Caco-2 (cell line): ENCODE measurements at regions not wholly inside any gene's neighbourhood (a gene's known extent, or its start where the extent isn't known, plus 50 kb on each side); places are given as distances from the start of the nearest gene placed in this dataset.

ENCODE experiments used
- BruUV-seq: library from RNA; stranded (reverse); fragments of 400-500 nt; replicated peaks from 2 replicates; lab custom pipeline; 2021; lab: Mats Ljungman, UMichigan
- CTCF ChIA-PET: fragments of 300-600 bp; sonication (Branson Sonifier 250); formaldehyde crosslinking; loops from one replicate; lab custom pipeline; 2022; ENCODE audit warnings: antibody characterized with exemption; lab: Charles Lee
- POLR2A ChIA-PET: fragments of 300-600 bp; sonication (Branson Sonifier 250); formaldehyde crosslinking; loops from one replicate; lab custom pipeline; 2022; ENCODE audit warnings: antibody characterized with exemption; lab: Charles Lee
- DNase-seq, 2 experiments: peaks; one replicate each; pipeline versions ENCODE4 v3.0.0 to v3.0.0-alpha.2; 2020 to 2022
- H3K27me3 ChIP-seq: replicated peaks from 2 replicates; pipeline ENCODE4 v1.6.0; 2011; ENCODE audit warnings: low read length; ENCODE audit not compliant: control insufficient read depth, insufficient read depth
- H3K36me3 ChIP-seq: 2 replicates; pipeline ENCODE4 v1.5.1; 2011; ENCODE audit warnings: low read length; ENCODE audit not compliant: control insufficient read depth, insufficient read depth
- H3K4me1 ChIP-seq: fragments of 250-450 bp; sonication (Bioruptor Pico); 2 replicates; pipeline ENCODE4 v1.5.1; 2020; ENCODE audit warnings: mild to moderate bottlenecking
- H3K4me3 ChIP-seq: 2 replicates; pipeline ENCODE4 v1.5.1; 2011; ENCODE audit warnings: low read depth, mild to moderate bottlenecking, control low read depth, low read length
- H3K9me3 ChIP-seq: fragments of 250-450 bp; sonication (Bioruptor Pico); 2 replicates; pipeline ENCODE4 v1.5.1; 2020; ENCODE audit warnings: mild to moderate bottlenecking, moderate library complexity
- H3K27ac Mint-ChIP-seq: one replicate; pipeline ENCODE4 v1.8.0; 2022; ENCODE audit warnings: mixed read lengths; ENCODE audit not compliant: unreplicated experiment
- H3K27me3 Mint-ChIP-seq: one replicate; pipeline ENCODE4 v1.8.0; 2022; ENCODE audit warnings: mixed read lengths; ENCODE audit not compliant: insufficient read depth, unreplicated experiment
- H3K36me3 Mint-ChIP-seq: one replicate; pipeline ENCODE4 v1.8.0; 2022; ENCODE audit warnings: mild to moderate bottlenecking, mixed read lengths; ENCODE audit not compliant: insufficient read depth, unreplicated experiment
- H3K4me1 Mint-ChIP-seq: one replicate; pipeline ENCODE4 v1.8.0; 2022; ENCODE audit warnings: low read depth, mixed read lengths; ENCODE audit not compliant: unreplicated experiment
- H3K4me3 Mint-ChIP-seq: one replicate; pipeline ENCODE4 v1.8.0; 2022; ENCODE audit warnings: mild to moderate bottlenecking, moderate library complexity, mixed read lengths; ENCODE audit not compliant: unreplicated experiment
- H3K9me3 Mint-ChIP-seq: one replicate; pipeline ENCODE4 v1.8.0; 2022; ENCODE audit warnings: mixed read lengths; ENCODE audit not compliant: unreplicated experiment
- intact Hi-C: fragments of 100-400 bp; cut with micrococcal nuclease; formaldehyde crosslinking; loops from one replicate; pipeline ENCODE4 v1.10.0; 2022; ENCODE audit not compliant: unreplicated experiment
- TF ChIP-seq, protein P1 (sequence below), 2 experiments: fragments of 200-600 bp in 1 of 2; IDR thresholded peaks; 1 replicate in 1 of 2; 2 replicates in 1 of 2; pipeline versions ENCODE4 v1.5.1 to v1.8.0; 2011 to 2022; ENCODE audit warnings: antibody characterized with exemption in 1 of 2, control low read depth in 1 of 2, inconsistent platforms in 1 of 2, low read depth in 1 of 2, low read length in 1 of 2, mild to moderate bottlenecking in 1 of 2, moderate library complexity in 1 of 2; ENCODE audit not compliant: insufficient read depth in 1 of 2, severe bottlenecking in 1 of 2, unreplicated experiment in 1 of 2

DNA sequence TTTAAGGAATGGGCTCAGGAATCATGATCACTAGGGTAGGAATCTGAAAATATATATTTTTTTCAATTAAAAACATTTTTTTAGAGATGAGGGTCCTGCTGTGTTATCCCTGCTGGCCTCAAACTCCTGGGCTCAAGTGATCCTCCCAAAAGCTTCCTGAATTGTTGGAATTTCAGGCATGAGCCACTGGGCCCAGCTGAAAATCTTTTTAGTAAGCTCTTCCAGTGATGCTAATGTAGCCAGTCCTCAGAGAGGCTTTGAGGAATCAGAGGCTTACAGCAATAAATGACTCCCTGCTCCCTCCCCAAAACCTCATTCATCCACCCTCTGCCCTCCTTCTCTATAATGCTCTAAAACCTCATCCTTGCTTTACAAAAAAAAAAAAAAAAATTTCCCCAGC lies 129.5 kb downstream of the ZIC3 start:
- POLR2A ChIA-PET = no interaction called here
- CTCF ChIA-PET = no interaction called here
- intact Hi-C loops = no loop called here
- no peak for DNase-seq
- Histone ChIP-seq H3K4me3 (no peak overlapping the region), H3K9me3 (no peaks in the 10 kb centered on the region), H3K36me3 (no peaks in the 10 kb centered on the region), H3K4me1 (no peaks in the 10 kb centered on the region), H3K27me3 (no peaks in the 10 kb centered on the region)
- no TSS peak for BruUV-seq
- Mint-ChIP-seq H3K36me3 (no peaks in the 10 kb centered on the region), H3K27me3 (no peaks in the 10 kb centered on the region), H3K9me3 (no peaks in the 10 kb centered on the region), H3K27ac (no peak overlapping the region), H3K4me3 (no peak overlapping the region), H3K4me1 (no peaks in the 10 kb centered on the region)
- TF ChIP-seq, protein P1, sequence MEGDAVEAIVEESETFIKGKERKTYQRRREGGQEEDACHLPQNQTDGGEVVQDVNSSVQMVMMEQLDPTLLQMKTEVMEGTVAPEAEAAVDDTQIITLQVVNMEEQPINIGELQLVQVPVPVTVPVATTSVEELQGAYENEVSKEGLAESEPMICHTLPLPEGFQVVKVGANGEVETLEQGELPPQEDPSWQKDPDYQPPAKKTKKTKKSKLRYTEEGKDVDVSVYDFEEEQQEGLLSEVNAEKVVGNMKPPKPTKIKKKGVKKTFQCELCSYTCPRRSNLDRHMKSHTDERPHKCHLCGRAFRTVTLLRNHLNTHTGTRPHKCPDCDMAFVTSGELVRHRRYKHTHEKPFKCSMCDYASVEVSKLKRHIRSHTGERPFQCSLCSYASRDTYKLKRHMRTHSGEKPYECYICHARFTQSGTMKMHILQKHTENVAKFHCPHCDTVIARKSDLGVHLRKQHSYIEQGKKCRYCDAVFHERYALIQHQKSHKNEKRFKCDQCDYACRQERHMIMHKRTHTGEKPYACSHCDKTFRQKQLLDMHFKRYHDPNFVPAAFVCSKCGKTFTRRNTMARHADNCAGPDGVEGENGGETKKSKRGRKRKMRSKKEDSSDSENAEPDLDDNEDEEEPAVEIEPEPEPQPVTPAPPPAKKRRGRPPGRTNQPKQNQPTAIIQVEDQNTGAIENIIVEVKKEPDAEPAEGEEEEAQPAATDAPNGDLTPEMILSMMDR (IDR thresholded peaks at IDR 0.05; ENCODE audit: insufficient read depth in 1 of 2, low read depth in 1 of 2, low read length in 1 of 2, severe bottlenecking in 1 of 2, unreplicated experiment in 1 of 2) = no peak

DNA sequence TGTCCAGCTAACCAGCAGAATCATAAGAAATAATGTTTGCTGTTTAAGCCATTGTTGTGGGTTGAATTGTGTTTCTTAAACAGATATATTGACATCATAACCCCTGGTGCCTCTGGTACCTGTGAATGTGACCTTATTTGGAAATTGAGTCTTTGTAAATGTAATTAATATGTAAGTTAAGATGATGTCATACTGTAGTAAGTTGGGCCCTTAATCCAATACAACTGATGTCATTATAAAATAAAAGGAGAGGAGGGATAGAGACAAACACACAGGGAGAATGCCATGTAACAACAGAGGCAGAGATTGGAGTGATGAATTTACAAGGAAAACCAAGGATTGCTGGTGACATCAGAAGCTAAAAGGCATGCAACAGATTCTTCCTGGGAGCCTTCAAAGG lies 141.4 kb downstream of the ZIC3 start:
- no TSS peak for BruUV-seq
- H3K9me3 ChIP-seq = no peaks in the 10 kb centered on the region
- no peaks in the 10 kb centered on the region for H3K36me3 Mint-ChIP-seq
- ChIA-PET CTCF (no interaction called here), POLR2A (no interaction called here)
- peaks cover under 1% of the 10 kb centered on the region for H3K27me3 Mint-ChIP-seq
- intact Hi-C loops = no loop called here
- H3K27ac Mint-ChIP-seq = no peak overlapping the region
- H3K27me3 ChIP-seq = no peaks in the 10 kb centered on the region
- H3K4me3 Mint-ChIP-seq = no peak overlapping the region
- no peak overlapping the region for H3K4me3 ChIP-seq
- H3K4me1 ChIP-seq = no peaks in the 10 kb centered on the region
- H3K4me1 Mint-ChIP-seq = no peaks in the 10 kb centered on the region
- TF ChIP-seq, protein P1 (IDR thresholded peaks at IDR 0.05; ENCODE audit: insufficient read depth in 1 of 2, low read depth in 1 of 2, low read length in 1 of 2, severe bottlenecking in 1 of 2, unreplicated experiment in 1 of 2) = no peak
- DNase-seq = no peak
- no peaks in the 10 kb centered on the region for H3K9me3 Mint-ChIP-seq
- no peaks in the 10 kb centered on the region for H3K36me3 ChIP-seq

DNA sequence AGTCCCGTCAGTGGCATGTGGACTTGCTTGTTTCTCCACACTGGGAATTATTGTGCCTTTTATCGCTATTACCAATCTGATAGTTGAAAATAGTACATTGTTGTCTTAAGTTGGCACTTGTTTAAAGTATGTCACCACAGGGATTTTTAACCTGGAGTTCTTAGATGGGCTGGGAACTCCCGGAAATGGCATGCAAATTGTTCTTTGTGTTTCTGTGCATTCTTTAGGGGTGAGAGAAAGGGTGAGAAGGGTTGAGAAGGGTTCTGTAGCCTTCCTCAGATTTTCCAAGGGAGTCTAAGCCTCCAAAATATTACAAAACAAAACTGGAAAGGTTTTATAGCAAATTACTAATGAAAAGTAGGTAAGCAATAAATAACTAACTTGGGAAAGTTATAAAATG lies 176.9 kb downstream of the ZIC3 start:
- ChIA-PET POLR2A (no interaction called here), CTCF (no interaction called here)
- Mint-ChIP-seq H3K27me3 (peaks cover 2% of the 10 kb centered on the region), H3K4me3 (no peak overlapping the region), H3K9me3 (peaks cover 17% of the 10 kb centered on the region), H3K27ac (no peak overlapping the region), H3K36me3 (no peaks in the 10 kb centered on the region), H3K4me1 (no peaks in the 10 kb centered on the region)
- intact Hi-C loops = no loop called here
- Histone ChIP-seq H3K36me3 (no peaks in the 10 kb centered on the region), H3K9me3 (no peaks in the 10 kb centered on the region), H3K4me1 (no peaks in the 10 kb centered on the region), H3K27me3 (no peaks in the 10 kb centered on the region), H3K4me3 (no peak overlapping the region)
- TF ChIP-seq, protein P1 (IDR thresholded peaks at IDR 0.05; ENCODE audit: insufficient read depth in 1 of 2, low read depth in 1 of 2, low read length in 1 of 2, severe bottlenecking in 1 of 2, unreplicated experiment in 1 of 2) = no peak
- no peak for DNase-seq
- no TSS peak for BruUV-seq
